NCI-H748 (cell line): ENCODE measurements at regions not wholly inside any gene's neighbourhood (a gene's known extent, or its start where the extent isn't known, plus 50 kb on each side); places are given as distances from the start of the nearest gene placed in this dataset.
A peak's percentile ranks its signal among the peaks of the same experiment; 100 is the strongest.

Experiments
- DNase-seq: peaks from one replicate; lab custom pipeline; 2025; ENCODE audit not compliant: unreplicated experiment; lab: John Stamatoyannopoulos, UW

GRCh38 chr6:41404182-41404845 is 68.9 kb downstream of the NCR2 start:
- no peak for DNase-seq

GRCh38 chr6:41405941-41406727 is 70.7 kb downstream of the NCR2 start:
- no peak for DNase-seq

- no peak for DNase-seq
These were observed 71.5 kb downstream of the NCR2 start for GRCh38 chr6:41406728-41407489.

- no peak for DNase-seq
These were observed 73.2 kb downstream of the NCR2 start for GRCh38 chr6:41408576-41408975.

- no peak for DNase-seq
These were observed 73.6 kb downstream of the NCR2 start for GRCh38 chr6:41408982-41409381.

GRCh38 chr6:41409489-41409888 is 74.1 kb downstream of the NCR2 start:
- DNase-seq: no peak

GRCh38 chr6:41411961-41412360 is 76.6 kb downstream of the NCR2 start:
- no peak for DNase-seq

GRCh38 chr6:41413250-41413649 is 77.8 kb downstream of the NCR2 start:
- no peak for DNase-seq

- DNase-seq: no peak
These were observed 81.1 kb downstream of the NCR2 start for GRCh38 chr6:41416501-41416837.

- no peak for DNase-seq
These were observed 83.3 kb downstream of the NCR2 start for GRCh38 chr6:41418741-41419140.

GRCh38 chr6:41419385-41419784 is 84.0 kb downstream of the NCR2 start:
- DNase-seq: no peak

GRCh38 chr6:41420186-41420585 is 84.8 kb downstream of the NCR2 start:
- no peak for DNase-seq

GRCh38 chr6:41422161-41422560 is 86.8 kb downstream of the NCR2 start:
- DNase-seq: no peak

GRCh38 chr6:41423002-41423401 is 87.6 kb downstream of the NCR2 start:
- no peak for DNase-seq

GRCh38 chr6:41424370-41425058 is 89.1 kb downstream of the NCR2 start:
- DNase-seq: peak; percentile 81

GRCh38 chr6:41425511-41425910 is 90.1 kb downstream of the NCR2 start:
- no peak for DNase-seq

GRCh38 chr6:41426438-41426851 is 91.0 kb downstream of the NCR2 start:
- DNase-seq: peak; percentile 21

GRCh38 chr6:41426888-41427641 is 91.7 kb downstream of the NCR2 start:
- DNase-seq: no peak

- peak; percentile 87 for DNase-seq
These were observed 92.4 kb downstream of the NCR2 start for GRCh38 chr6:41427642-41428335.
